PC-9 (cell line): ENCODE measurements at regions not wholly inside any gene's neighbourhood (a gene's known extent, or its start where the extent isn't known, plus 50 kb on each side); places are given as distances from the start of the nearest gene placed in this dataset.

Experiments used
- CTCF ChIP-seq: fragments of 200-600 bp; sonication (generic); conservative IDR thresholded peaks from 2 replicates; pipeline ENCODE4 v1.6.1; 2017; ENCODE audit warnings: mixed run types, antibody characterized with exemption, mild to moderate bottlenecking, moderate library complexity
- EZH2 ChIP-seq: fragments of 200-600 bp; sonication (generic); IDR thresholded peaks from 2 replicates; pipeline ENCODE4 v1.8.0; 2017; ENCODE audit warnings: antibody characterized with exemption, low read depth

GRCh38 chr1:97989094-97989680, 68.4 kb upstream of the DPYD start:
- TF ChIP-seq CTCF (no peak), EZH2 (no peak)
